ENCODE measurements at regions not wholly inside any gene's neighbourhood (a gene's known extent, or its start where the extent isn't known, plus 50 kb on each side); places are given as distances from the start of the nearest gene placed in this dataset.
"Not testable (repeated sequence)": the region's sequence is repeated elsewhere in the genome, so short reads cannot be mapped to it uniquely, and the experiment has no call there.

GRCh38 chr11:115613004-115613403 is 108.8 kb upstream of the CADM1 start:
- Mint-ChIP-seq H3K27ac (no peak overlapping the region), H3K4me3 (no peak overlapping the region), H3K4me1 (no peaks in the 10 kb centered on the region), H3K27me3 (no peaks in the 10 kb centered on the region), H3K9me3 (peaks cover 6 to 11% of the 10 kb centered on the region in 2 donors)
- ATAC-seq (no peak), DNase-seq (no peak)

- no peak overlapping the region for H3K27ac Mint-ChIP-seq
- no peak overlapping the region for H3K4me3 Mint-ChIP-seq
- peaks cover 6 to 11% of the 10 kb centered on the region in 2 donors for H3K9me3 Mint-ChIP-seq
- H3K27me3 Mint-ChIP-seq: peaks cover 5% of the 10 kb centered on the region
- ATAC-seq (no peak), DNase-seq (no peak)
- no peaks in the 10 kb centered on the region for H3K4me1 Mint-ChIP-seq
These were observed 108.0 kb upstream of the CADM1 start for GRCh38 chr11:115612046-115612730.

- ATAC-seq: no peak
- no peak for DNase-seq
- Mint-ChIP-seq H3K4me3 (no peak overlapping the region), H3K4me1 (no peaks in the 10 kb centered on the region), H3K27ac (no peak overlapping the region), H3K9me3 (peaks cover 6 to 11% of the 10 kb centered on the region in 2 donors), H3K27me3 (peaks cover 10% of the 10 kb centered on the region)
These were observed 107.1 kb upstream of the CADM1 start for GRCh38 chr11:115611343-115611742.

- Mint-ChIP-seq H3K27ac (no peak overlapping the region), H3K9me3 (peaks cover 6 to 11% of the 10 kb centered on the region in 2 donors), H3K4me3 (no peak overlapping the region), H3K4me1 (no peaks in the 10 kb centered on the region), H3K27me3 (peaks cover 10% of the 10 kb centered on the region)
- no peak for DNase-seq
- no peak for ATAC-seq
These were observed 106.7 kb upstream of the CADM1 start for GRCh38 chr11:115610908-115611307.

- not testable (repeated sequence) for H3K4me1 Mint-ChIP-seq, DNase-seq, ATAC-seq, H3K4me3 Mint-ChIP-seq, H3K27ac Mint-ChIP-seq
- H3K9me3 Mint-ChIP-seq: peaks cover 6 to 11% of the 10 kb centered on the region in 2 donors
- H3K27me3 Mint-ChIP-seq: peaks cover 10% of the 10 kb centered on the region
These were observed 106.0 kb upstream of the CADM1 start for GRCh38 chr11:115610234-115610633.

- peak overlapping the region in 1 of 2 donors; percentile 74 for H3K27ac Mint-ChIP-seq
- H3K9me3 Mint-ChIP-seq: peaks cover 6 to 11% of the 10 kb centered on the region in 2 donors
- no peak for ATAC-seq
- no peak for DNase-seq
- H3K4me1 Mint-ChIP-seq: no peaks in the 10 kb centered on the region
- no peak overlapping the region for H3K4me3 Mint-ChIP-seq
- peaks cover 10% of the 10 kb centered on the region for H3K27me3 Mint-ChIP-seq
These were observed 104.8 kb upstream of the CADM1 start for GRCh38 chr11:115608976-115609375.

GRCh38 chr11:115607621-115608221 is 103.5 kb upstream of the CADM1 start:
- DNase-seq: no peak
- peaks cover 6 to 11% of the 10 kb centered on the region in 2 donors for H3K9me3 Mint-ChIP-seq

GRCh38 chr11:115606498-115607220 is 102.4 kb upstream of the CADM1 start:
- H3K27ac Mint-ChIP-seq: no peak overlapping the region
- H3K4me1 Mint-ChIP-seq: no peaks in the 10 kb centered on the region
- no peak overlapping the region for H3K4me3 Mint-ChIP-seq
- no peak for ATAC-seq
- peaks cover 10% of the 10 kb centered on the region for H3K27me3 Mint-ChIP-seq
- peaks cover 6 to 7% of the 10 kb centered on the region in 2 donors for H3K9me3 Mint-ChIP-seq
- DNase-seq: no peak

More at GRCh38 chr11:115607621-115608221, 103.5 kb upstream of the CADM1 start:
- Mint-ChIP-seq H3K4me1 (no peaks in the 10 kb centered on the region), H3K27me3 (peaks cover 10% of the 10 kb centered on the region), H3K4me3 (no peak overlapping the region), H3K27ac (no peak overlapping the region)
- no peak for ATAC-seq

- Mint-ChIP-seq H3K4me3 (no peak overlapping the region), H3K27ac (no peak overlapping the region), H3K27me3 (peaks cover 10% of the 10 kb centered on the region), H3K4me1 (no peaks in the 10 kb centered on the region), H3K9me3 (peaks cover 5 to 6% of the 10 kb centered on the region in 2 donors)
- DNase-seq (no peak), ATAC-seq (no peak)
These were observed 101.8 kb upstream of the CADM1 start for GRCh38 chr11:115605871-115606497.

- H3K27ac Mint-ChIP-seq, H3K9me3 Mint-ChIP-seq, H3K4me3 Mint-ChIP-seq, H3K4me1 Mint-ChIP-seq, DNase-seq, ATAC-seq: not testable (repeated sequence)
- H3K27me3 Mint-ChIP-seq: peaks cover 10% of the 10 kb centered on the region
These were observed 101.2 kb upstream of the CADM1 start for GRCh38 chr11:115605397-115605796.

GRCh38 chr11:115599125-115599524 is 94.9 kb upstream of the CADM1 start:
- ATAC-seq (no peak), DNase-seq (no peak)
- H3K4me1 Mint-ChIP-seq: no peaks in the 10 kb centered on the region
- H3K27me3 Mint-ChIP-seq: peaks cover 8% of the 10 kb centered on the region
- H3K4me3 Mint-ChIP-seq: no peak overlapping the region
- no peak overlapping the region for H3K27ac Mint-ChIP-seq
- H3K9me3 Mint-ChIP-seq: peaks cover 5 to 14% of the 10 kb centered on the region in 2 donors

- Mint-ChIP-seq H3K4me1 (no peaks in the 10 kb centered on the region), H3K27me3 (peaks cover 8% of the 10 kb centered on the region), H3K4me3 (no peak overlapping the region), H3K9me3 (peaks cover 5 to 14% of the 10 kb centered on the region in 2 donors), H3K27ac (no peak overlapping the region)
- DNase-seq: no peak
- no peak for ATAC-seq
These were observed 94.2 kb upstream of the CADM1 start for GRCh38 chr11:115598257-115598901.

GRCh38 chr11:115591380-115591779 is 87.2 kb upstream of the CADM1 start:
- ATAC-seq: no peak
- peaks cover 8 to 15% of the 10 kb centered on the region in 2 donors for H3K9me3 Mint-ChIP-seq
- DNase-seq: no peak
- no peak overlapping the region for H3K27ac Mint-ChIP-seq
- no peak overlapping the region for H3K4me3 Mint-ChIP-seq
- no peaks in the 10 kb centered on the region for H3K4me1 Mint-ChIP-seq
- peaks cover 8% of the 10 kb centered on the region for H3K27me3 Mint-ChIP-seq

- H3K27me3 Mint-ChIP-seq: peaks cover 8% of the 10 kb centered on the region
- DNase-seq (no peak), ATAC-seq (no peak)
- H3K9me3 Mint-ChIP-seq: peaks cover 8 to 15% of the 10 kb centered on the region in 2 donors
- H3K4me3 Mint-ChIP-seq: no peak overlapping the region
- H3K4me1 Mint-ChIP-seq: no peaks in the 10 kb centered on the region
- H3K27ac Mint-ChIP-seq: no peak overlapping the region
These were observed 86.0 kb upstream of the CADM1 start for GRCh38 chr11:115590254-115590653.

- no peaks in the 10 kb centered on the region for H3K27me3 Mint-ChIP-seq
- ATAC-seq: no peak
- peaks cover 8% of the 10 kb centered on the region in 2 donors for H3K9me3 Mint-ChIP-seq
- no peaks in the 10 kb centered on the region for H3K4me1 Mint-ChIP-seq
- H3K4me3 Mint-ChIP-seq: no peak overlapping the region
- no peak for DNase-seq
- no peak overlapping the region for H3K27ac Mint-ChIP-seq
These were observed 83.6 kb upstream of the CADM1 start for GRCh38 chr11:115587718-115588342.
